Neural progenitor cell (in vitro differentiated cells): ENCODE measurements at regions not wholly inside any gene's neighbourhood (a gene's known extent, or its start where the extent isn't known, plus 50 kb on each side); places are given as distances from the start of the nearest gene placed in this dataset.

ENCODE experiments used
- EZH2 ChIP-seq: fragments of 200-600 bp; sonication (generic); IDR thresholded peaks from 2 replicates; pipeline ENCODE4 v1.6.1; 2017; ENCODE audit warnings: antibody characterized with exemption, mild to moderate bottlenecking, moderate library complexity
- EZH2phosphoT487 ChIP-seq: fragments of 200-600 bp; sonication (generic); IDR thresholded peaks from 2 replicates; pipeline ENCODE4 v1.6.1; 2017; ENCODE audit warnings: antibody characterized with exemption
- TF ChIP-seq, protein P1 (sequence below): fragments of 200-600 bp; sonication (generic); IDR thresholded peaks from 2 replicates; pipeline ENCODE4 v1.5.1; 2017; ENCODE audit warnings: antibody characterized with exemption, mild to moderate bottlenecking

GRCh38 chr4:176440698-176441097 is 120.9 kb downstream of the SPCS3 start:
- TF ChIP-seq, protein P1, sequence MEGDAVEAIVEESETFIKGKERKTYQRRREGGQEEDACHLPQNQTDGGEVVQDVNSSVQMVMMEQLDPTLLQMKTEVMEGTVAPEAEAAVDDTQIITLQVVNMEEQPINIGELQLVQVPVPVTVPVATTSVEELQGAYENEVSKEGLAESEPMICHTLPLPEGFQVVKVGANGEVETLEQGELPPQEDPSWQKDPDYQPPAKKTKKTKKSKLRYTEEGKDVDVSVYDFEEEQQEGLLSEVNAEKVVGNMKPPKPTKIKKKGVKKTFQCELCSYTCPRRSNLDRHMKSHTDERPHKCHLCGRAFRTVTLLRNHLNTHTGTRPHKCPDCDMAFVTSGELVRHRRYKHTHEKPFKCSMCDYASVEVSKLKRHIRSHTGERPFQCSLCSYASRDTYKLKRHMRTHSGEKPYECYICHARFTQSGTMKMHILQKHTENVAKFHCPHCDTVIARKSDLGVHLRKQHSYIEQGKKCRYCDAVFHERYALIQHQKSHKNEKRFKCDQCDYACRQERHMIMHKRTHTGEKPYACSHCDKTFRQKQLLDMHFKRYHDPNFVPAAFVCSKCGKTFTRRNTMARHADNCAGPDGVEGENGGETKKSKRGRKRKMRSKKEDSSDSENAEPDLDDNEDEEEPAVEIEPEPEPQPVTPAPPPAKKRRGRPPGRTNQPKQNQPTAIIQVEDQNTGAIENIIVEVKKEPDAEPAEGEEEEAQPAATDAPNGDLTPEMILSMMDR, result no peak
- no peak for TF ChIP-seq EZH2phosphoT487
- no peak for TF ChIP-seq EZH2
